Type B pancreatic cell (in vitro differentiated cells): ENCODE measurements at regions not wholly inside any gene's neighbourhood (a gene's known extent, or its start where the extent isn't known, plus 50 kb on each side); places are given as distances from the start of the nearest gene placed in this dataset.

Source experiments
- DNase-seq: peaks from one replicate; pipeline ENCODE4 v3.0.0; 2021; ENCODE audit warnings: mixed read lengths; ENCODE audit not compliant: unreplicated experiment; ENCODE audit errors: extremely low spot score
- H3K27ac Mint-ChIP-seq: 2 replicates; pipeline ENCODE4 v1.8.0; 2021; ENCODE audit warnings: mild to moderate bottlenecking, mixed read lengths
- H3K27me3 Mint-ChIP-seq: 2 replicates; pipeline ENCODE4 v1.8.0; 2021; ENCODE audit warnings: mixed read lengths
- H3K36me3 Mint-ChIP-seq: 2 replicates; pipeline ENCODE4 v1.8.0; 2021; ENCODE audit warnings: mixed read lengths
- H3K4me1 Mint-ChIP-seq: one replicate; pipeline ENCODE4 v1.8.0; 2021; ENCODE audit warnings: mixed read lengths; ENCODE audit not compliant: unreplicated experiment
- H3K4me3 Mint-ChIP-seq: 2 replicates; pipeline ENCODE4 v1.8.0; 2021; ENCODE audit warnings: mild to moderate bottlenecking, mixed read lengths
- H3K9me3 Mint-ChIP-seq: 2 replicates; pipeline ENCODE4 v1.8.0; 2021; ENCODE audit warnings: mixed read lengths
- TF ChIP-seq, protein P1 (sequence below): fragments of 200-600 bp; sonication (generic); conservative IDR thresholded peaks from 2 replicates; pipeline ENCODE4 v1.5.0; 2021; ENCODE audit warnings: antibody characterized with exemption, mild to moderate bottlenecking

DNA sequence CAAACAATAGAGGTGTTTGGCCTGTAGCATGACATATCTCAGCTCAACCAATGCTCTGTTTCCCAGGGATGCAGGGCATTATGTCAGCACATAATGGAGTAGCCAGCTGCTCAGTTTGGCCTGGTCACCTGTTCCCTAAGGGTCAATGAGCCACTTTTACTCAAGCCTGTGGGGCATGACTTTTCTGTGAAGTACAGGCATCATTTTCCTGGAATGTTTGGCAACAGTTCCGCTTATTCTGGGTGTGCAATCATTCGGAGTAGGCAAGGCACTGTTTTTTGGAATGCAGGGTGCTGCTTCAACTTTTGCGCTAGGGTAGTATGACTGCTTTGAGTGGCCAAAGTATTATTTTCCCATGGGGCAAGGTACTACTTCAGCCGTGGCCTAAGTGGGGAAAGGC is 665.4 kb downstream of the EPHA7 start:
- Mint-ChIP-seq H3K27me3 (no peaks in the 10 kb centered on the region), H3K36me3 (no peaks in the 10 kb centered on the region), H3K9me3 (peaks cover 12% of the 10 kb centered on the region), H3K4me1 (peaks cover under 1% of the 10 kb centered on the region), H3K4me3 (no peak overlapping the region), H3K27ac (no peak overlapping the region)
- DNase-seq, result no peak
- TF ChIP-seq, protein P1, sequence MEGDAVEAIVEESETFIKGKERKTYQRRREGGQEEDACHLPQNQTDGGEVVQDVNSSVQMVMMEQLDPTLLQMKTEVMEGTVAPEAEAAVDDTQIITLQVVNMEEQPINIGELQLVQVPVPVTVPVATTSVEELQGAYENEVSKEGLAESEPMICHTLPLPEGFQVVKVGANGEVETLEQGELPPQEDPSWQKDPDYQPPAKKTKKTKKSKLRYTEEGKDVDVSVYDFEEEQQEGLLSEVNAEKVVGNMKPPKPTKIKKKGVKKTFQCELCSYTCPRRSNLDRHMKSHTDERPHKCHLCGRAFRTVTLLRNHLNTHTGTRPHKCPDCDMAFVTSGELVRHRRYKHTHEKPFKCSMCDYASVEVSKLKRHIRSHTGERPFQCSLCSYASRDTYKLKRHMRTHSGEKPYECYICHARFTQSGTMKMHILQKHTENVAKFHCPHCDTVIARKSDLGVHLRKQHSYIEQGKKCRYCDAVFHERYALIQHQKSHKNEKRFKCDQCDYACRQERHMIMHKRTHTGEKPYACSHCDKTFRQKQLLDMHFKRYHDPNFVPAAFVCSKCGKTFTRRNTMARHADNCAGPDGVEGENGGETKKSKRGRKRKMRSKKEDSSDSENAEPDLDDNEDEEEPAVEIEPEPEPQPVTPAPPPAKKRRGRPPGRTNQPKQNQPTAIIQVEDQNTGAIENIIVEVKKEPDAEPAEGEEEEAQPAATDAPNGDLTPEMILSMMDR, result no peak

DNA sequence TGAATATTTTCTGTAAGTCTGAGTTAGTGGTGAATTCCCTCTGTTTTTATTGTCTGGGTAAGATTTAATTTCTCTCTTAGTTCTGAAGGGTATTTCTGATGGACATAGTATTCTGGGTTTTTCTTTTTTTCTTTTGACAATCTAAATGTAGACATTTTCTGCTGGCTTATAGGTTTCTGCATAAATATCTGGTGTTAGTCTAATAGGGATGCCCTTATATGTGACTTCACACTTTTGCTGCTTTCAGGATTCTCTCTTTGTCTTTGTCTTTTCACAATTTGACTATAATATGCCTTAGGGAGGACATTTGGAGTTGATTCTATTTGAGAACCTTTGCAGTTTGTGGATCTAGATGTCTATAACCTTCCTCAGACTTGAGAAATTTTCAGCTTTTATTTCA is 667.2 kb downstream of the EPHA7 start:
- Mint-ChIP-seq H3K36me3 (no peaks in the 10 kb centered on the region), H3K27me3 (no peaks in the 10 kb centered on the region), H3K4me1 (no peaks in the 10 kb centered on the region), H3K4me3 (no peak overlapping the region), H3K9me3 (peaks cover 12% of the 10 kb centered on the region), H3K27ac (no peak overlapping the region)
- DNase-seq, result no peak
- TF ChIP-seq, protein P1, result no peak

DNA sequence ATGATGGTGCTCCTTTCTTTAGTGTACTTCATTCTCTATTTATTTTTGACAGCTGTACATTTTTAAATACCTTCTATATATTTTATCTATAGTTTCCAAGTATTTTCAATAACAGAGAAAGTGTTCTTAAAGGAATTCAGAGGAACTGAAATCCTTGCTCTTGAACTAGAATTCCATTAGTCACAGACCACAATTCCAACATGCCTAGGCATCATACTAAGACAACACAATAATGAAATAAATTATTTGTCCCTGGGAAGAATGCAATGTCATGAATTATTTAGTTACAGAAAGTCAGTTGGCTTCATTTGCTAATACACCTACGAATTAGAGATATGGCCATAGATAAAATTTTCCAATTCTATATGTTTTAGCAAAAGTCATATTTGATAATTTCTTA is 671.2 kb downstream of the EPHA7 start:
- no peaks in the 10 kb centered on the region for H3K27me3 Mint-ChIP-seq

DNA sequence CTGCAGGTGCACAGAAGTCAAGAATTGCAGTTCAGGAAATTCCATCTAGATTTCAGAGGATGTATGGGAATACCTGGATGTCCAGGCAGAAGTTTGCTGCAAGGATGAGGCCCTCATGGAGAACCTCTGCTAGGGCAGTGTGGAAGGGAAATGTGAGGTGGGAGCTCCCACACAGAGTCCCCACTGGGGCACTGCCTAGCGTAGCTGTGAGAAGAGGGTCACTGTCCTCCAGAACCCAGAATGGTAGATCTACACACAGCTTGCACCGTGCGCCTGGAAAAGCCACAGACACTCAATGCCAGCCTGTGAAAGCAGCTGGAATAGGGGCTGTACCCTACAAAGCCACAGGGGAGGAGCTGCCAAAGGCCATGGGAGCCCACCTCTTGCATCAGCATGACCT is 681.4 kb downstream of the EPHA7 start:
- Mint-ChIP-seq H3K27ac (no peak overlapping the region), H3K9me3 (peaks cover 6% of the 10 kb centered on the region), H3K4me1 (no peaks in the 10 kb centered on the region), H3K27me3 (no peaks in the 10 kb centered on the region), H3K36me3 (no peaks in the 10 kb centered on the region), H3K4me3 (no peak overlapping the region)
- no peak for DNase-seq
- TF ChIP-seq, protein P1, result no peak

More for the DNA sequence above, 671.2 kb downstream of the EPHA7 start:
- Mint-ChIP-seq H3K4me1 (no peaks in the 10 kb centered on the region), H3K27ac (no peak overlapping the region), H3K9me3 (peaks cover 12% of the 10 kb centered on the region), H3K4me3 (no peak overlapping the region), H3K36me3 (no peaks in the 10 kb centered on the region)
- no peak for DNase-seq
- TF ChIP-seq, protein P1, result no peak

DNA sequence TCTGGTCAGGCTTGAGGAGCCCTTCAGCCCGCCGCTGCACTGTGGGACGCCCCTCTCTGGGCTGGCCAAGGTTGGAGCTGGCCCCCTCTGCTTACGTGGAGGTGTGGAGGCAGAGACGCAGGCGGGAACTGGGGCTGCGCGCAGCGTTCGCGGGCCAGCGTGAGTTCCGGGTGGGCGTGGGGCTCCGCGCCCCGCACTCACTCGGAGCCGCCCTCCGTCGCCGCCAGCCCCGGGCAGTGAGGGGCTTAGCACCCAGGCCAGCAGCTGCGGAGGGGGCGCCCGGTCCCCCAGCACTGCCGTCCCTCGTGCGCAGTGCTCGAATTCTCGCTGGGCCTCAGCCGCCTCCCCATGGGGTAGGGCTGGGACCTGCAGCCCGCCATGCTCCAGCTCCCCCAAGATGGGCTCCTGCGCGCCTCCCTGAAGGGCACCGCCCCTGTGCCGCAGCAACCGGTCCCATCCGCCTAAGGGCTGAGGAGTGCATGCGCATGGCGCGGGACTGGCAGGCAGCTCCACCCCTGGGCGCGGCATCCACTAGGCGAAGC is 695.9 kb downstream of the EPHA7 start:
- no peaks in the 10 kb centered on the region for H3K4me1 Mint-ChIP-seq

More for the DNA sequence above, 695.9 kb downstream of the EPHA7 start:
- TF ChIP-seq, protein P1, result no peak
- H3K27me3 Mint-ChIP-seq, result no peaks in the 10 kb centered on the region
- no peak overlapping the region for H3K4me3 Mint-ChIP-seq
- DNase-seq, result no peak
- H3K36me3 Mint-ChIP-seq, result peaks cover 4% of the 10 kb centered on the region
- peaks cover 5% of the 10 kb centered on the region for H3K9me3 Mint-ChIP-seq
- no peak overlapping the region for H3K27ac Mint-ChIP-seq
